ENCODE measurements at regions not wholly inside any gene's neighbourhood (a gene's known extent, or its start where the extent isn't known, plus 50 kb on each side); places are given as distances from the start of the nearest gene placed in this dataset.

DNA sequence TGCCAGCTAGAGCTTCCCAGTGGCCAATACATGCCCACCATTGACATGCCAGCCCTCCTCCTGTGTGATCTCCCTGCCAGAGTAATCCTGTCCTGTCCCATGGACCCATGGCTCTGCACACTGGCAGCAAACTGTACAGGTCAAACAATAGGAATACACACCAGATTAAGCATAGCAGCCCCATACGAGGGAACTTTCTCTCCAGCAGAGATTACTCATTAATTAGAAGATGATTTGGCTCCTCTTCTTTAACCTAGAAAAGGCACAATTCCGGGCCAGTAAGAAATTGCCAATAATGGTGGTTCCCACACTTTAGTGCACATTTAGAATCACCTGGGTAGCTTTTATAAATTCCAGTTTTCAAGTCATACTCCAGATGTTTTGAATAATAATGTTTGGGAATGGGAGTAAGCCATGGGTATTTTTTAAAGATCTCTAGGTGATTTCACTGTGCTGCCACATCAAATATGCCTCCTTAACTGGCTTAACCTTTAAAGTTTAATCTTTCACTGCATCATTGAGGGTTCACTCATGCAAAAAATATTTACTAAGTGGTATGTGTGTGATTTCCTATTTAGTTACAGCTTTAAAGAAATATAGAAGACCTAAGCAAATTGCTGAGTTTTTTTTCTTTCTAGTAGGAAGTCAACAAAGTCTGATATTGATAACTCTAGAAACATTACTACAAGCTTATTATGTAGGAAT lies 277.6 kb upstream of the NWD2 start:
- FAIRE-seq (no peak), ATAC-seq (no peak), DNase-seq (ENCODE audit: extremely low read depth in 1 of 4, low spot score in 3 of 4) (no peak)
- no TSS peak for BruUV-seq (replicated peaks)
- in situ Hi-C loops (cut with MboI): no loop called here
- ChIA-PET CTCF (ENCODE audit: low intra/inter-chr PET ratio) (no interaction called here), POLR2A (no interaction called here)
- Histone ChIP-seq H3K4me2 (ENCODE audit: insufficient read depth, low read length) (no peak overlapping the region), H3K9me1 (ENCODE audit: control insufficient read depth, insufficient read depth, low read length) (no peaks in the 10 kb centered on the region), H3K79me2 (ENCODE audit: control insufficient read depth, insufficient read depth, low read length) (no peaks in the 10 kb centered on the region), H3K9me3 (replicated peaks; ENCODE audit: control insufficient read depth, insufficient read depth, low read depth, low read length) (no peaks in the 10 kb centered on the region), H2AFZ (ENCODE audit: low read depth, low read length) (no peak overlapping the region), H4K20me1 (replicated peaks; ENCODE audit: control insufficient read depth, insufficient read depth, low read length) (no peaks in the 10 kb centered on the region), H3K27me3 (ENCODE audit: control insufficient read depth in 2 of 2, insufficient read depth in 2 of 2, low read length in 2 of 2) (no peaks in the 10 kb centered on the region), H3K27ac (ENCODE audit: extremely low read depth, low read depth, low read length) (no peak overlapping the region), H3K9ac (ENCODE audit: insufficient read depth in 1 of 2, low read depth in 2 of 2, low read length in 2 of 2) (no peak overlapping the region), H3K4me3 (no peak overlapping the region), H3K36me3 (ENCODE audit: control insufficient read depth, insufficient read depth, low read length) (no peaks in the 10 kb centered on the region), H3K4me1 (replicated peaks in 1 of 2; ENCODE audit: control insufficient read depth in 2 of 2, insufficient read depth in 2 of 2, low read length in 2 of 2) (no peaks in the 10 kb centered on the region)
- intact Hi-C loops (cut with micrococcal nuclease): no loop called here
- 0% methylated on average over 2 of the region's 2 CpGs for WGBS (ENCODE audit: insufficient coverage, low coverage, missing lambda C conversion rate)
- TF ChIP-seq ZNF436 (CRISPR knock-in tag; IDR thresholded peaks at IDR 0.05): no peak
- no peak for TF ChIP-seq JUN (IDR thresholded peaks at IDR 0.05; ENCODE audit: borderline replicate concordance, low read depth, low read length)
- TF ChIP-seq JUN (CRISPR knock-in tag; IDR thresholded peaks at IDR 0.05; ENCODE audit: borderline replicate concordance): no peak
- TF ChIP-seq MIER1 (IDR thresholded peaks at IDR 0.05; ENCODE audit: low read depth): no peak
- TF ChIP-seq CCNT2 (IDR thresholded peaks at IDR 0.05; ENCODE audit: borderline replicate concordance, extremely low read depth, insufficient read length, low read depth, low read length): no peak
- TF ChIP-seq, protein P1, sequence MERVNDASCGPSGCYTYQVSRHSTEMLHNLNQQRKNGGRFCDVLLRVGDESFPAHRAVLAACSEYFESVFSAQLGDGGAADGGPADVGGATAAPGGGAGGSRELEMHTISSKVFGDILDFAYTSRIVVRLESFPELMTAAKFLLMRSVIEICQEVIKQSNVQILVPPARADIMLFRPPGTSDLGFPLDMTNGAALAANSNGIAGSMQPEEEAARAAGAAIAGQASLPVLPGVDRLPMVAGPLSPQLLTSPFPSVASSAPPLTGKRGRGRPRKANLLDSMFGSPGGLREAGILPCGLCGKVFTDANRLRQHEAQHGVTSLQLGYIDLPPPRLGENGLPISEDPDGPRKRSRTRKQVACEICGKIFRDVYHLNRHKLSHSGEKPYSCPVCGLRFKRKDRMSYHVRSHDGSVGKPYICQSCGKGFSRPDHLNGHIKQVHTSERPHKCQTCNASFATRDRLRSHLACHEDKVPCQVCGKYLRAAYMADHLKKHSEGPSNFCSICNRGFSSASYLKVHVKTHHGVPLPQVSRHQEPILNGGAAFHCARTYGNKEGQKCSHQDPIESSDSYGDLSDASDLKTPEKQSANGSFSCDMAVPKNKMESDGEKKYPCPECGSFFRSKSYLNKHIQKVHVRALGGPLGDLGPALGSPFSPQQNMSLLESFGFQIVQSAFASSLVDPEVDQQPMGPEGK (CRISPR knock-in tag; IDR thresholded peaks at IDR 0.05; ENCODE audit: borderline replicate concordance): no peak
- TF ChIP-seq ZNF124 (CRISPR knock-in tag; IDR thresholded peaks at IDR 0.05): no peak
- TF ChIP-seq, protein P2, sequence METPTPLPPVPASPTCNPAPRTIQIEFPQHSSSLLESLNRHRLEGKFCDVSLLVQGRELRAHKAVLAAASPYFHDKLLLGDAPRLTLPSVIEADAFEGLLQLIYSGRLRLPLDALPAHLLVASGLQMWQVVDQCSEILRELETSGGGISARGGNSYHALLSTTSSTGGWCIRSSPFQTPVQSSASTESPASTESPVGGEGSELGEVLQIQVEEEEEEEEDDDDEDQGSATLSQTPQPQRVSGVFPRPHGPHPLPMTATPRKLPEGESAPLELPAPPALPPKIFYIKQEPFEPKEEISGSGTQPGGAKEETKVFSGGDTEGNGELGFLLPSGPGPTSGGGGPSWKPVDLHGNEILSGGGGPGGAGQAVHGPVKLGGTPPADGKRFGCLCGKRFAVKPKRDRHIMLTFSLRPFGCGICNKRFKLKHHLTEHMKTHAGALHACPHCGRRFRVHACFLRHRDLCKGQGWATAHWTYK (CRISPR knock-in tag; IDR thresholded peaks at IDR 0.05): no peak
- TF ChIP-seq, protein P3, sequence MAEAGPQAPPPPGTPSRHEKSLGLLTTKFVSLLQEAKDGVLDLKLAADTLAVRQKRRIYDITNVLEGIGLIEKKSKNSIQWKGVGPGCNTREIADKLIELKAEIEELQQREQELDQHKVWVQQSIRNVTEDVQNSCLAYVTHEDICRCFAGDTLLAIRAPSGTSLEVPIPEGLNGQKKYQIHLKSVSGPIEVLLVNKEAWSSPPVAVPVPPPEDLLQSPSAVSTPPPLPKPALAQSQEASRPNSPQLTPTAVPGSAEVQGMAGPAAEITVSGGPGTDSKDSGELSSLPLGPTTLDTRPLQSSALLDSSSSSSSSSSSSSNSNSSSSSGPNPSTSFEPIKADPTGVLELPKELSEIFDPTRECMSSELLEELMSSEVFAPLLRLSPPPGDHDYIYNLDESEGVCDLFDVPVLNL (CRISPR knock-in tag; IDR thresholded peaks at IDR 0.05; ENCODE audit: low read depth): no peak
- TF ChIP-seq ZNF717 (CRISPR knock-in tag; IDR thresholded peaks at IDR 0.05): no peak
- TF ChIP-seq CBFB (CRISPR knock-in tag; IDR thresholded peaks at IDR 0.05): no peak
- TF ChIP-seq RBM39 (optimal IDR thresholded peaks at IDR 0.05; ENCODE audit: low read depth, low read length): no peak
- TF ChIP-seq, protein P4, sequence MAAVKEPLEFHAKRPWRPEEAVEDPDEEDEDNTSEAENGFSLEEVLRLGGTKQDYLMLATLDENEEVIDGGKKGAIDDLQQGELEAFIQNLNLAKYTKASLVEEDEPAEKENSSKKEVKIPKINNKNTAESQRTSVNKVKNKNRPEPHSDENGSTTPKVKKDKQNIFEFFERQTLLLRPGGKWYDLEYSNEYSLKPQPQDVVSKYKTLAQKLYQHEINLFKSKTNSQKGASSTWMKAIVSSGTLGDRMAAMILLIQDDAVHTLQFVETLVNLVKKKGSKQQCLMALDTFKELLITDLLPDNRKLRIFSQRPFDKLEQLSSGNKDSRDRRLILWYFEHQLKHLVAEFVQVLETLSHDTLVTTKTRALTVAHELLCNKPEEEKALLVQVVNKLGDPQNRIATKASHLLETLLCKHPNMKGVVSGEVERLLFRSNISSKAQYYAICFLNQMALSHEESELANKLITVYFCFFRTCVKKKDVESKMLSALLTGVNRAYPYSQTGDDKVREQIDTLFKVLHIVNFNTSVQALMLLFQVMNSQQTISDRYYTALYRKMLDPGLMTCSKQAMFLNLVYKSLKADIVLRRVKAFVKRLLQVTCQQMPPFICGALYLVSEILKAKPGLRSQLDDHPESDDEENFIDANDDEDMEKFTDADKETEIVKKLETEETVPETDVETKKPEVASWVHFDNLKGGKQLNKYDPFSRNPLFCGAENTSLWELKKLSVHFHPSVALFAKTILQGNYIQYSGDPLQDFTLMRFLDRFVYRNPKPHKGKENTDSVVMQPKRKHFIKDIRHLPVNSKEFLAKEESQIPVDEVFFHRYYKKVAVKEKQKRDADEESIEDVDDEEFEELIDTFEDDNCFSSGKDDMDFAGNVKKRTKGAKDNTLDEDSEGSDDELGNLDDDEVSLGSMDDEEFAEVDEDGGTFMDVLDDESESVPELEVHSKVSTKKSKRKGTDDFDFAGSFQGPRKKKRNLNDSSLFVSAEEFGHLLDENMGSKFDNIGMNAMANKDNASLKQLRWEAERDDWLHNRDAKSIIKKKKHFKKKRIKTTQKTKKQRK (IDR thresholded peaks at IDR 0.05; ENCODE audit: borderline replicate concordance, low read depth, low read length): no peak
- TF ChIP-seq RBFOX2 (IDR thresholded peaks at IDR 0.05; ENCODE audit: low read depth, low read length): no peak
